Common myeloid progenitor, CD34-positive (primary cell): ENCODE measurements at regions not wholly inside any gene's neighbourhood (a gene's known extent, or its start where the extent isn't known, plus 50 kb on each side); places are given as distances from the start of the nearest gene placed in this dataset.

Experiments
- CTCF ChIA-PET: fragments of 350-600 bp; sonication (Branson Sonifier 250); formaldehyde crosslinking; loops from one replicate; lab custom pipeline; 2021; ENCODE audit warnings: antibody characterized with exemption; lab: Charles Lee
- POLR2A ChIA-PET: fragments of 350-600 bp; sonication (Branson Sonifier 250); formaldehyde crosslinking; loops from one replicate; lab custom pipeline; 2021; ENCODE audit warnings: antibody characterized with exemption; lab: Charles Lee
- DNase-seq, 3 donors: peaks; one replicate each; pipeline versions ENCODE4 v3.0.0 to v3.0.0-alpha.2; 2013
- H3K27ac ChIP-seq, 2 experiments: 1 replicate in 1 of 2; 2 replicates in 1 of 2; pipeline ENCODE4 v1.7.0; 2013; ENCODE audit warnings: inconsistent platforms in 2 of 2, low read length in 2 of 2, mild to moderate bottlenecking in 2 of 2, low read depth in 1 of 2, moderate library complexity in 1 of 2; ENCODE audit not compliant: severe bottlenecking in 2 of 2, insufficient read depth in 1 of 2, poor library complexity in 1 of 2
- H3K27me3 ChIP-seq, 5 experiments: replicated peaks in 2 of 5; 1 replicate in 3 of 5; 2 replicates in 2 of 5; pipeline versions ENCODE4 v1.6.1 to v1.7.0; 2013; ENCODE audit warnings: low read length in 4 of 5, mild to moderate bottlenecking in 2 of 5, moderate library complexity in 2 of 5, inconsistent platforms in 1 of 5; ENCODE audit not compliant: insufficient read depth in 5 of 5, control insufficient read depth in 4 of 5
- H3K36me3 ChIP-seq, 4 experiments: 1 replicate in 2 of 4; 2 replicates in 2 of 4; pipeline versions ENCODE4 v1.6.1 to v1.7.0; 2013; ENCODE audit warnings: low read length in 3 of 4, control low read depth in 1 of 4, mild to moderate bottlenecking in 1 of 4; ENCODE audit not compliant: control insufficient read depth in 4 of 4, insufficient read depth in 4 of 4
- H3K4me1 ChIP-seq, 4 experiments: 1 replicate in 3 of 4; 2 replicates in 1 of 4; pipeline versions ENCODE4 v1.6.1 to v1.7.1; 2013; ENCODE audit warnings: low read length in 3 of 4, mild to moderate bottlenecking in 3 of 4, control low read depth in 1 of 4, inconsistent platforms in 1 of 4, moderate library complexity in 1 of 4; ENCODE audit not compliant: control insufficient read depth in 4 of 4, insufficient read depth in 4 of 4; ENCODE audit errors: control extremely low read depth in 1 of 4
- H3K4me3 ChIP-seq, 7 experiments: 1 replicate in 4 of 7; 2 replicates in 3 of 7; pipeline versions ENCODE4 v1.5.1 to v1.7.0; 2013; ENCODE audit warnings: mild to moderate bottlenecking in 7 of 7, low read length in 6 of 7, moderate library complexity in 6 of 7, inconsistent platforms in 2 of 7, low read depth in 2 of 7, control low read depth in 1 of 7; ENCODE audit not compliant: insufficient read depth in 4 of 7, control insufficient read depth in 1 of 7; ENCODE audit errors: extremely low read depth in 1 of 7
- H3K9me3 ChIP-seq, 5 experiments: 1 replicate in 4 of 5; 2 replicates in 1 of 5; pipeline versions ENCODE4 v1.6.1 to v1.7.1; 2013; ENCODE audit warnings: low read length in 4 of 5, mild to moderate bottlenecking in 2 of 5, inconsistent platforms in 1 of 5, low read depth in 1 of 5, moderate library complexity in 1 of 5; ENCODE audit not compliant: control insufficient read depth in 4 of 5, insufficient read depth in 2 of 5; ENCODE audit errors: control extremely low read depth in 1 of 5
- WGBS: methylation state at CpG from one replicate; pipeline ENCODE4 v1.1.5; 2013; ENCODE audit not compliant: insufficient coverage; 5-methylcytosine and 5-hydroxymethylcytosine counted together

DNA sequence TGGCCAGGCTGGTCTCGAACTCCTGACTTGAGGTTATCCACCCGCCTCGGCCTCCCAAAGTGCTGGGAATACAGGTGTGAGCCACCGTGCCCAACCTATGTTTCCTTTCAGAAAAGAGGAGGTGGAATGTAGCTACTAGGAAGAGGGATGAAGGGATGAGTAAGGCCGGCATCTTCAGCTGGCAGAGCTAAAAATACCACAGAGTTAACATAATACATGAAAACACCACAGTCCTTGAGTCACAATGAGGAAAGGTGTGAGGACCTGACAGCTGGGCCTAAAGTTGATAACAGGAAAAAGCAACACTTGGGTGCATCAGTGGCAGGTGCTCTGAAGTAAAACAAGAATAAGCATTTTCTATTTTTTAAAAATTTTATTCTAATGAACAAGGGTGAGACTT lies 392.2 kb downstream of the DIPK2A start:
- Histone ChIP-seq H3K36me3 (no peaks in the 10 kb centered on the region), H3K27ac (no peak overlapping the region), H3K4me3 (no peak overlapping the region), H3K9me3 (peaks cover 0 to 7% (median 5%) of the 10 kb centered on the region in 5 experiments), H3K27me3 (no peaks in the 10 kb centered on the region), H3K4me1 (no peaks in the 10 kb centered on the region)
- ChIA-PET POLR2A (no interaction called here), CTCF (interaction anchor here (0.8 kb wide), 1 partner anchor 8 kb away, joined by 3 read pairs; no protein-coding TSS in a partner anchor)
- no peak for DNase-seq
- WGBS: 95% methylated on average over 3 of the region's 5 CpGs

DNA sequence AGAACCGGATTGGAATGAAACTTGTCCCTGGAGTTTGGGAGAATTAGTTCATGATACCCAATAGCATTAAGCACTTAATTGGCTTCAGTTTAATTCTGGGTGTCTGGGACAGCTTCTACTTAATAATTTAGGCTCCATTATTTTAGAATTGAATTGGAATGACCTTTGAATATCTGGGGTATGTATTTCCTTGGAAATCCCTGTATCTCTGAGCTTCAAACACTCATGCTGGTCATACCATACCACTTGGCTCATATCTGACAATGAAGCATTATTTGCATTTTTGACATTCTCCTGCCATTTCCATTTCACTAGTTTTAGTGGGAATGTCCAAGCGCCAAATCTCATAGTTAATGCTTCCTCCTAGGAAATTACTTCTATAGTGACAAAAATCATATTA lies 393.1 kb downstream of the DIPK2A start:
- Histone ChIP-seq H3K4me3 (no peak overlapping the region), H3K27ac (no peak overlapping the region), H3K9me3 (peaks cover 0 to 13% (median 5%) of the 10 kb centered on the region in 5 experiments), H3K4me1 (no peaks in the 10 kb centered on the region), H3K36me3 (no peaks in the 10 kb centered on the region), H3K27me3 (peaks cover 0 to 3% (median 0%) of the 10 kb centered on the region in 5 experiments)
- DNase-seq: no peak
- no CpG with 5 or more reads among the region's 2 CpGs for WGBS
- ChIA-PET POLR2A (no interaction called here), CTCF (no interaction called here)

DNA sequence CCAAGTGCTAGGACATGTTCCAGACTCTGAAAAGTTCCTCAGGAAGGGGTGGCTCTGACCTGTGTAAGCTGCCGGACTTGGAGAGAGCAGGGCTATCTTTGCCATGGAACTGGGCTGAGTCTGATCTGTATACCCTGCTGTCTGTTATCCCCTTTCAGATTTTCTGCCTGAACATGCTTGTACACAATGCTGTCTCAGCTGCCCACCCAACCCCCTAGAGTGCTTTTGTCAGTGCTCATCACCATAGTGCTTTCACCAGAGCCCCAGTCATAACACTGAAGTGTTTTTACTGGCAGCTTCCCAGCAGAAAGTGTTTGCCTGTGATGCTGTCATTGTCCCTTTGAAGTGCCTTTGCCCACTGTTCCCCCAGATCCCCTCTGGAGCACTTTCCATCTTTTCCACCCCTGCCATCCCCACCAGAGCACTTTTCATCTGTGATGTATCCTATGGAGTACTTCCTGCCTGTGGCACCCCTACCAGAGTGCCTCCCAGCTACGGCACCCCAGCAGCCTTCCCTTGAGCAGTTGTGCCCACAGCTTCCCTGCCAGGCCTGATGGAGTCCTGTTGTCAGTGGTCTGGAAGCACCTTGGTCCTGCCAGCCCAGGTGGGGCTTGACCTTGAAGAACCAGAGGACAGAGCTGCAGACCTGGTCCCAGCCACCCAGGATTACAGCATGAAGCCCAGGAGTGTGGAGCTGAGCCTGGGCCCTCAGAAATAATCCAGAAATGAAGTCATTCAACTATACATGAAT lies 397.7 kb downstream of the DIPK2A start:
- no peaks in the 10 kb centered on the region for H3K4me1 ChIP-seq
- WGBS: 77% methylated on average over 2 of the region's 2 CpGs
- CTCF ChIA-PET: no interaction called here
- peaks cover 0 to 3% (median 0%) of the 10 kb centered on the region in 5 experiments for H3K27me3 ChIP-seq
- no peak overlapping the region for H3K4me3 ChIP-seq
- no peak for DNase-seq
- peaks cover 0 to 13% (median 5%) of the 10 kb centered on the region in 5 experiments for H3K9me3 ChIP-seq
- POLR2A ChIA-PET: no interaction called here
- H3K36me3 ChIP-seq: no peaks in the 10 kb centered on the region
- H3K27ac ChIP-seq: no peak overlapping the region

DNA sequence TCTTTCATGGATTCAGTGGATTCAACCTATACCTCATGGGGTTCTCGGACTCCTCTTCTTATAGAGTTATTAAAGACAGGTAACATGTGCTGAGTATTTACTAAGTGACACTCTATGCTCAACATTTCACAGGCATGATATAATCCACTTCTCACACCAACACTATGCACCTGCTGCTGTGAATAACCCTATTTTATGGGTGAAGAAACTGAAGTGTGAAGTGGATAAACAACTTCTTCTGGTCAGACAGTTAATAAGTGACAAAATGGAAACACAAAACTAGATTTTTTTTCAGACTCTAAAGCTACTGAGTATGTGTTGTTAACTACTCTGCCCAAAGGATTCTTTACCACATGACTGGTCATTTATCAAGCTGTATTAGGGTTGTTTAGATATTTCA lies 403.5 kb downstream of the DIPK2A start:
- Histone ChIP-seq H3K27ac (no peak overlapping the region), H3K9me3 (peaks cover 0 to 7% (median 0%) of the 10 kb centered on the region in 5 experiments), H3K36me3 (no peaks in the 10 kb centered on the region), H3K4me1 (no peaks in the 10 kb centered on the region), H3K27me3 (no peaks in the 10 kb centered on the region), H3K4me3 (no peak overlapping the region)
- no CpG with 5 or more reads among the region's 1 CpG for WGBS
- DNase-seq: no peak
- POLR2A ChIA-PET: no interaction called here
- CTCF ChIA-PET: no interaction called here

DNA sequence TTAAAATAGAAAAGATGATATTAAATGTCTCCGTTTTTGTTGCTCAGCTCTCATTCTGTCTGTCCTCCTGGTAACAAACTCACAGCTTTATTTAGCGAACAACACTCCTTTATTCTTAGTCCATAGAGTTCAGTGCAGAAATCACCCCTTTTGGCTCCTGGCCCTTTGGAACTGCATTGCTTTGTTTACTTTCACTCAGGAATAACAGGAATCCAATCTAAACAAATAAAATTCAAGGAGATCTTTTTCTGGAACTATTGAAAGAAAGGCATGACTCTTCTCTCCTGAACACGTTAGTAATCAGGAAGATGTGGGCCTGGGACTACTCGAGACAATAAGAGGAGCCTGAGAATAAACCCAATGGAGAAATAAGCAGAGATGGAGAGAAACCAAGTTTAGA lies 409.2 kb downstream of the DIPK2A start:
- CTCF ChIA-PET: no interaction called here
- no peaks in the 10 kb centered on the region for H3K27me3 ChIP-seq
- peaks cover 0 to 7% (median 0%) of the 10 kb centered on the region in 5 experiments for H3K9me3 ChIP-seq
- no peak overlapping the region for H3K27ac ChIP-seq
- no peak overlapping the region for H3K4me3 ChIP-seq
- H3K36me3 ChIP-seq: no peaks in the 10 kb centered on the region
- POLR2A ChIA-PET: no interaction called here
- H3K4me1 ChIP-seq: no peaks in the 10 kb centered on the region
- 100% methylated on average over 3 of the region's 4 CpGs for WGBS
- no peak for DNase-seq

DNA sequence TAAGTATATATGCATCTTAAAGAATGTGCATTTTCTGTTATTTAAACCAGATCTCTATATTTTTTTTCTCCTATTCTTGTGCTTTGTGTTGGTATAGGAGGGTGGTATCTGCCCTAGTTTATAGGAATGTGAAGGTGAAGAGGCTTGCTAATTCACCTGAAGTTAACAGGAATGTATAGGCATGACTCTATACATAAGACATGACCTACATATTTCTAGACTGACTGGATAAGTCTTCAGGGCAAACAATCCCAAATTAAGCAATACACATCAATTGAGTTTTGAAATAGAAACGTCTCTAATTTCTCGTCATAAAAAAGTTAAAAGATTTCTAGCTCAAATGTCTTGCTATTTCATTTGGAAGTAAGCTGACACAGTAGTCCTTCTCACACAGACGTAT lies 410.0 kb downstream of the DIPK2A start:
- no peak overlapping the region for H3K27ac ChIP-seq
- WGBS: 100% methylated on average over 2 of the region's 3 CpGs
- H3K9me3 ChIP-seq: peaks cover 0 to 7% (median 0%) of the 10 kb centered on the region in 5 experiments
- POLR2A ChIA-PET: no interaction called here
- H3K4me3 ChIP-seq: no peak overlapping the region
- no peaks in the 10 kb centered on the region for H3K36me3 ChIP-seq
- DNase-seq: no peak
- no peaks in the 10 kb centered on the region for H3K27me3 ChIP-seq
- CTCF ChIA-PET: no interaction called here
- H3K4me1 ChIP-seq: no peaks in the 10 kb centered on the region

DNA sequence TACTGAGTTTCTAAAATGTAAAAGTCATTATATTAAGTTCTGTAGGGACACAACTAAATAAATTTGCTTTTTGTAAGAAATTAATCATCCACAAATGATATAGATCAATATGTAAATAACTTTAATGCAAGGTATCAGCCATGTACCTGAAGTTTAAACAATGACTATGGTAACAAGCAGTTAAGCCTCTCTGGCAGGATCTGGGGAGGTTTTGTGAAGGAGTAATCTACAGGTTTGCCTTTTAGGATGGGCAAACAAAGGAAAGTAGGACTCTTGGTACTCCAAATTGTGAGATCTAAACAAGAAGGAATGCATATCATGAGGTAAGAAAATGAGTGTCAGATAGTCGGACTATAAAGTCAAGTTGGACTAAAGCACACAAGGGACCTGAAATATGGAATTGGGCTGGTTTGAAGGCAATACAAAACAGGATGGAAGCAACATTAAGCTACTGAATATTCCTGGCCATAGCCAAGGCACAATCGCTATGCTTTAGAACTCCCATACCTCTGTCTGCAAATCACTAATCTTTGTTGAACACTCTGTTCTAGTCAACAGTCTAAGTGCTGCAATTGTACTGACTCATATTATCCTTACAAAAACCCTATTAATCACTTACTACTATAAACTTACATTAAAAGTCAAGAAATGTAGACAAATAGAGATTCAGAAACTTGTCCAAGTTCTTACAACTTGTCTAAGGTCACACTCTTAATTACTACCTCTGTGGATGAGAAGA lies 412.8 kb downstream of the DIPK2A start:
- H3K4me1 ChIP-seq: no peaks in the 10 kb centered on the region
- no peaks in the 10 kb centered on the region for H3K9me3 ChIP-seq
- 95% methylated on average over 2 of the region's 2 CpGs for WGBS
- H3K27ac ChIP-seq: no peak overlapping the region
- H3K36me3 ChIP-seq: no peaks in the 10 kb centered on the region
- ChIA-PET POLR2A (no interaction called here), CTCF (interaction anchor here (1.0 kb wide), 1 partner anchor 25 kb away, joined by 3 read pairs; no protein-coding TSS in a partner anchor)
- no peak for DNase-seq
- no peaks in the 10 kb centered on the region for H3K27me3 ChIP-seq
- H3K4me3 ChIP-seq: no peak overlapping the region
